ENCODE measurements at regions not wholly inside any gene's neighbourhood (a gene's known extent, or its start where the extent isn't known, plus 50 kb on each side); places are given as distances from the start of the nearest gene placed in this dataset.
A peak's percentile ranks its signal among the peaks of the same experiment; 100 is the strongest.

DNA sequence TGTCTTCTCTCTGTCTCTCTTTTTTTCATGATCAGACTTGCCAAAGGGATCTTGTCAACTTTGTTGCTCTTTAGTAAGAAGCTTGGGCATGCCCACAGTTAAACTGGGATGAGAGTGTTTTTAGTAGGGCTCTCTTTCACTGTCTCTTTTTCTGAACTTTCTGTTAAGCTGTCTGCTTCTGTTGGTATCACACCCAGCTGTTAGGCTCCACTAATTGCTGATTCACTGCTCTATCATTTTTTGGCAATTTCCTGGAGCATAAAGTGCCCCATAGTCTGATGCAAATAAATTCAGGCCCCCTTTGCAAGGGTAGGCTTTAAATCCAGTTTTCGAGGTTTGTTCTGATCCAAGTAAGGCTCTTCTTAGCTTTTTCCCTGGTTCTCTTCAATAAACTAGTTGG is 360.4 kb upstream of the ADAMTS9 start:
- Histone ChIP-seq H3K4me1 (replicated peaks) (no peaks in the 10 kb centered on the region), H3K9me3 (replicated peaks) (no peaks in the 10 kb centered on the region), H3K27ac (no peak overlapping the region), H3K4me3 (no peak overlapping the region), H3K27me3 (replicated peaks) (no peaks in the 10 kb centered on the region), H3K36me3 (no peaks in the 10 kb centered on the region)
- no peak for DNase-seq (ENCODE audit: low read depth in 1 of 2, low spot score in 2 of 2)

DNA sequence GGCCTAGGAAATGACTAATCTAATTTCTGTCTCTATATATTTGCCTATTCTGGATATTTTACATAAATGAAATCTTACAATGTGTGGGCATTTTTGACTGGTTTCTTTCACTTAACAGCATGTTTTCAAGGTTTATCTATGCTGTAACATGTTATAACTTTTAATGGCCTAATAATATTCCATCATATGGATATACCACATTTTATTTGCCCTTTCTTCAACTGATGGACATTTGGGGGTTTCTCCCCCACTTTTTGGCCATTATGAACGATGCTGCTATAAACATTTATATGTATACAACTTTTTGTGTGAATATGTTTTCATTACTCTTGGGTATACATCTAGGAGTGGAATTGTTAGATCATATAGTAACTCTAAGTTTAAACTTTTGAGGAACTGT is 357.3 kb upstream of the ADAMTS9 start:
- Histone ChIP-seq H3K27me3 (replicated peaks) (no peaks in the 10 kb centered on the region), H3K36me3 (no peaks in the 10 kb centered on the region), H3K4me3 (no peak overlapping the region), H3K27ac (no peak overlapping the region), H3K4me1 (replicated peaks) (no peaks in the 10 kb centered on the region), H3K9me3 (replicated peaks) (no peaks in the 10 kb centered on the region)
- DNase-seq (ENCODE audit: low read depth in 1 of 2, low spot score in 2 of 2) = no peak

DNA sequence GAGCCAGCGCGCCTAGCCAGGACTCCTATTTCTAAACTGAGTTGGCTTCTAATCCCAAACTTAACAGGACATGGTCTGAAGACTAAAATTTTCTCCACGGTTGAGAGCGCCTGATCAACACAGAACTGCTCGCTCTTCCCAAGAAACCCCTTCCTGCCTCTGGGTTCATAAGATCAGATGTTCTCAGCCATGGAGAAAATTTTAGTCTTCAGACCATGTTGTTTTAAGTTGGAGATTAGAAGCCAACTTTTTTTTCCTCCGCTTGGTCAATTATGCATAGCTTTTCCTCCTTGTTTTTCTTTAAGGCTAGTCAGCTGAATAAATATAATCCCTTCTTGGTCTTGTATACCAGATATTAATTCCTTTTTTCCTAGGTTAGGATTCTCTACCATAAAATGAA is 356.6 kb upstream of the ADAMTS9 start:
- Histone ChIP-seq H3K27me3 (replicated peaks) (no peaks in the 10 kb centered on the region), H3K36me3 (no peaks in the 10 kb centered on the region), H3K4me3 (no peak overlapping the region), H3K27ac (no peak overlapping the region), H3K4me1 (replicated peaks) (peaks cover 6% of the 10 kb centered on the region), H3K9me3 (replicated peaks) (no peaks in the 10 kb centered on the region)
- DNase-seq (ENCODE audit: low read depth in 1 of 2, low spot score in 2 of 2) = no peak

DNA sequence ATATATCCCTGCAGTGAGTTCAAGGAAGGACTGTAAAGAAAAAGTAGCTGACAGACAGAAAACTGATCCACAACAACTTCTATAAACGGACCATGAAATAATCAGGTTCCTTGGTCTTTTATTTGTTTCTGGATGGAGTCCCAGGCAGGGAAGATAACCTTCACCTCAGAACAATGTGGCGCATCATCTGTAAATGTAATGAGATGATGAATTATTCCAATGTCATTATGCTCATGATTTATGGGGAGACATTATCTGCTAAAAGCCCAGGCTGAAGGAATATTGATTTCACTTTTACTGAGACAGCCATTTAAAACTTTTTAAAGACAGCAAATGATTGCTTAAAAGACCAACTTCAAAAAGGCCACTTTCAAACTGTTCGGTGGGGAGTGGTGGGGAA is 354.9 kb upstream of the ADAMTS9 start:
- Histone ChIP-seq H3K4me1 (replicated peaks) (peaks cover 6% of the 10 kb centered on the region), H3K36me3 (no peaks in the 10 kb centered on the region), H3K9me3 (replicated peaks) (no peaks in the 10 kb centered on the region), H3K27ac (no peak overlapping the region), H3K27me3 (replicated peaks) (no peaks in the 10 kb centered on the region), H3K4me3 (no peak overlapping the region)
- no peak for DNase-seq (ENCODE audit: low read depth in 1 of 2, low spot score in 2 of 2)

DNA sequence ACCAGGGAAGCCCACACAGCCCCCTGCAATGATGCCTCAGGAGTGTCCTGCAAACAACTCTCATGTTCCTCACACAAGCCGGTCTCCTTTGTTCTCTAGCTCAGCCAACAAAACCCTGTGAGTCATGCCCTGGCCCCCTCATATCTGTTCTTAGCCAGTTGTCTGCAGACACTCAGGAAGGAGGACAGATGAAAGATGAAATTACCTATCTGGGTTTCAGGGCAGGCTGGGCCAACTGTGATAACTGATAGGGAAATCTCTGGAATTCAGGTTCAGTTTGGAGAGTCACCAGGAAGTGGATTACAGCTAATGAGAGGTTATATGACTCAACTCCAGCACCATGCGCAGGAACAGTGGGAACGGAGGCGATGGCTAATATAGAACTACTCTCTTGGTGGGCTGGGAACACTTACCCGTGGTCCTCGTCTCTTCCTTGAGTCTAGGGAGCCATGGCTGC is 352.0 kb upstream of the ADAMTS9 start:
- H3K36me3 ChIP-seq = no peaks in the 10 kb centered on the region
- no peaks in the 10 kb centered on the region for H3K9me3 ChIP-seq (replicated peaks)
- H3K27ac ChIP-seq = no peak overlapping the region
- DNase-seq (ENCODE audit: low read depth in 1 of 2, low spot score in 2 of 2) = peak; percentile 7 to 49
- peaks cover 6% of the 10 kb centered on the region for H3K4me1 ChIP-seq (replicated peaks)
- H3K27me3 ChIP-seq (replicated peaks) = no peaks in the 10 kb centered on the region
- no peak overlapping the region for H3K4me3 ChIP-seq

DNA sequence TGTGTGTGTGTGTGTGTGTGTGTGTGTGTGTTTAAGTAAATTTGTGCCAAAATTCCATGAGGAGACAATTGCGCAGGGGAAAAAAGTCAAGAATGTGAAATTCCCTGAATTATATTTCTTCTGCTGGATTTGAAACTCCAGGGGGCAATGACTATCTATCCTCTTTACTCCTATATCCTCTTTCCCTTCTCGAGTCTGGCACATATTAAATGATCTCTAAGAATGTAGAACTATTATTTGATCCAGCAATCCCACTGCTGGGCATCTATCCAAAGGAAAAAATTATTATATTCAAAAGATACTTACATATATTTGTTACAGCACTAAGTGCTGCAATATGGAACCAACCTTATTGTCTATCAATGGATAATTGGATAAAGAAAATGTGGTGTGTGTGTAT is 350.1 kb upstream of the ADAMTS9 start:
- no peak overlapping the region for H3K27ac ChIP-seq
- no peaks in the 10 kb centered on the region for H3K27me3 ChIP-seq (replicated peaks)
- H3K4me1 ChIP-seq (replicated peaks) = peaks cover 6% of the 10 kb centered on the region
- no peak for DNase-seq (ENCODE audit: low read depth in 1 of 2, low spot score in 2 of 2)
- H3K9me3 ChIP-seq (replicated peaks) = no peaks in the 10 kb centered on the region
- H3K36me3 ChIP-seq = no peaks in the 10 kb centered on the region
- H3K4me3 ChIP-seq = no peak overlapping the region

DNA sequence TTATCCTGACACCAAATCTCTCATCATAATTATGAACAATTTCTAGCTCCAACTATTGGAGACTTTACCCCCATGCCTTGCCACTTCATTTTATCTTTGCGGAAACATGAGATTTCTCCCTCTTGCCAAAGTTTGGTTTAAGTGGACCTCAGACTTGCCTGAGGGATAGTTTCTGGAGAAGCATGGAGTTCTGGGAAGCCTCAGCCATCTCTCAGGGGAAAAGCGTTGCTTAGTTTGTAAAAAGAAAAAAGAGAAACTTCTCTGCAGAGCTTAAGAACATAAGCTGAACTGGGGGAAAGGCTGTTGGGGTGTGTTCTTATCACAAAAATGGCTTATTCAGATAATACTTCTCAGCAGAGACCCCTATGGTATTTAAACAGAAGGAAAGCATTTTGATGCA is 347.4 kb upstream of the ADAMTS9 start:
- Histone ChIP-seq H3K27me3 (replicated peaks) (no peaks in the 10 kb centered on the region), H3K9me3 (replicated peaks) (no peaks in the 10 kb centered on the region), H3K27ac (no peak overlapping the region), H3K36me3 (no peaks in the 10 kb centered on the region), H3K4me1 (replicated peaks) (peaks cover 17% of the 10 kb centered on the region), H3K4me3 (no peak overlapping the region)
- no peak for DNase-seq (ENCODE audit: low read depth in 1 of 2, low spot score in 2 of 2)

DNA sequence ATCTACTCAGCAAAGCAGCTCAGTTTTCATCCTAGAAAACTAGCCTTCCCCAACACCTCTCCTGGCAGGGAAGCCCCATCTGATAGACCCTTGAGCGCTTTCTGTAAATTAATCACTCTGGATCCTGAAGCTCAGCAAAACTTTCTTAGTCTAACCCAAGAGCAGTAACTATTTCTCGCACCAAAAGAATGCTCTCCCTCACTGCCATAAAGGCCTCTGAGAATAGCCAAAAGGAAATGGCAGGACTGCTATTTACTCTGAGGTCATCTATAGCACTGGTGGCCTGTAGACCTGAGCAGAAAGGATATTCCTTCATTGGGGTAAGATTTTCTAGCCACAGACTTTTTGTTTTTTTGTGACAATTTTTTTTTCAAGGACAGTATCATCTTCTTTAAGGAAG is 345.8 kb upstream of the ADAMTS9 start:
- H3K36me3 ChIP-seq = no peaks in the 10 kb centered on the region
- no peak for DNase-seq (ENCODE audit: low read depth in 1 of 2, low spot score in 2 of 2)
- peaks cover 11% of the 10 kb centered on the region for H3K4me1 ChIP-seq (replicated peaks)
- H3K27me3 ChIP-seq (replicated peaks) = no peaks in the 10 kb centered on the region
- no peaks in the 10 kb centered on the region for H3K9me3 ChIP-seq (replicated peaks)
- H3K27ac ChIP-seq = no peak overlapping the region
- H3K4me3 ChIP-seq = no peak overlapping the region

DNA sequence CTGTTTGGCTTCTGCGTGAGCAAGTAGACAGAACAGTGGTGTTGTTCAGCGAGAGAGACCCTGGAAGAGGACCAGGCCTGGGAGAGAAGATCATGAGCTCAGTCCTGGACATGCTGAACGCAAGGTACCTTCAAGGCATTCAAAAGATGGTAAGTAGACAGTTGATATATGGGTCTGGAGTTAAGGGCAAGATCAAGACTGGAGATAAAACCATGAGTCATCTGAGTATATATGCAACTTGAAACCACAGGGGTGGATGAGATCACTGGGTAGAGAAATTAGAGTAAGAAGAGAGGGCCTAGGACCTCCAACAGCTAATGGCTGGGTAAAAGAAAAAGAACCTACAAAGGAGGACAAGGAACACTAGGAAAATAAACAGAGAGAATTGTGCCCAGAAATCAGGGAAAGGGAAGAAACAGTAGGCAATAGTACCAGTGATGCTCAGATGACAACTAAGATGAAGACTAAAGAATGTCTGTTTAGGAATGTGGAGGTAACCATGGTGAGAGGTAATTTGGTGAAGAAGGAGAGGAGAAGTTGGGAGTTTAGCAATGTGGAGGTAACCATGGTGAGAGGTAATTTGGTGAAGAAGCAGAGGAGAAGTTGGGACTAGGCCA is 343.2 kb upstream of the ADAMTS9 start:
- Histone ChIP-seq H3K4me3 (no peak overlapping the region), H3K27ac (no peak overlapping the region), H3K4me1 (replicated peaks) (peaks cover 11% of the 10 kb centered on the region), H3K36me3 (no peaks in the 10 kb centered on the region), H3K9me3 (replicated peaks) (no peaks in the 10 kb centered on the region), H3K27me3 (replicated peaks) (no peaks in the 10 kb centered on the region)
- peak in 1 of 2 experiments; percentile 48 for DNase-seq (ENCODE audit: low read depth in 1 of 2, low spot score in 2 of 2)

DNA sequence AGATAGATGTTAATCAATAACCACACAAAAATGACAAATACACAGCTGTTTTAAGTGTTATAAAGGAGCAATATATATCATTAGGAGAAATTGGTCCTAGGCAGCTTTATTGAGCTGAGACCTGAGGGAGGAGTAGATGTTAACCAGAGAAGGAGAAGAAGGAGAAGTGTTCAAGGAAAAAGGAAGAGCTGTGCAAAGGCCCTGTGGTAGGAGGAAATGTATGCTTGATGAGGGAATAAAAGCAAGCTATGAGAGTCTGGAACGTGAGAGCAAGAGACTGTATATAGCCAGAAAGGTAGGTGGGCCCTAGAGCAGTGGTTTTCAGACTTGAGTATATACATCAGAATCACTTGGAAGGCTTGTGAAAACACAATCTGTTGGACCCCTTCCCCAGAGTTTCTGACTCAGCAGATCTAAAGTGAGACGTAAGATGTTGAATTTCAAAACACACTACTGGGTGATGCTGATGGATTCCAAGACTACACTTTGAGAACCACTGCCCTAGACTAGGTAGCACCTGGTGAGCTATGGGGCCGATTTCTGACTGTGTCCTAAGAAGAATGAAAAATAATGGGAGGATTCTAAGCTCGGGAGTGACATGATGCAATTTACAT is 342.3 kb upstream of the ADAMTS9 start:
- no peaks in the 10 kb centered on the region for H3K36me3 ChIP-seq
- no peak overlapping the region for H3K4me3 ChIP-seq
- H3K4me1 ChIP-seq (replicated peaks) = peaks cover 11% of the 10 kb centered on the region
- no peak overlapping the region for H3K27ac ChIP-seq
- no peaks in the 10 kb centered on the region for H3K27me3 ChIP-seq (replicated peaks)
- no peaks in the 10 kb centered on the region for H3K9me3 ChIP-seq (replicated peaks)
- DNase-seq (ENCODE audit: low read depth in 1 of 2, low spot score in 2 of 2) = no peak

DNA sequence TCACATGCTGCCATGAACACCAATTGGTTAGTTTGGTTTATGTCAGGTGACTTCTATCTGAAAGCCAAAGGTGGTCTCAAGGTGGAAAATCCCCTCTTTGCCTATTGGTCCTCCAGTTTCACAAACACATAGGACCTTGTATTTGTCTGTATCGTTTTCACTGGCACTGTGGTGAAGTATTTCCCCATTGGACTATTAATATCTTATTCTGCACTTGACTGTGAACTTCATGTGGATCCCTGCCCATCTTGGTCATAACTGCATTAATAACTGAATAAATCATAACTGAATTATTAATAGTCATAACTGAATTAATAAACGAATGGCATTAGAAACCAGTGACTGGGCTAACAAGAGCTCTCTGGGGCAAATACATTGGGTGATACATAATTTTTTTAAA is 341.3 kb upstream of the ADAMTS9 start:
- H3K36me3 ChIP-seq = no peaks in the 10 kb centered on the region
- H3K4me3 ChIP-seq = no peak overlapping the region
- H3K9me3 ChIP-seq (replicated peaks) = no peaks in the 10 kb centered on the region
- H3K27ac ChIP-seq = no peak overlapping the region
- H3K27me3 ChIP-seq (replicated peaks) = no peaks in the 10 kb centered on the region
- no peak for DNase-seq (ENCODE audit: low read depth in 1 of 2, low spot score in 2 of 2)
- peaks cover 11% of the 10 kb centered on the region for H3K4me1 ChIP-seq (replicated peaks)

DNA sequence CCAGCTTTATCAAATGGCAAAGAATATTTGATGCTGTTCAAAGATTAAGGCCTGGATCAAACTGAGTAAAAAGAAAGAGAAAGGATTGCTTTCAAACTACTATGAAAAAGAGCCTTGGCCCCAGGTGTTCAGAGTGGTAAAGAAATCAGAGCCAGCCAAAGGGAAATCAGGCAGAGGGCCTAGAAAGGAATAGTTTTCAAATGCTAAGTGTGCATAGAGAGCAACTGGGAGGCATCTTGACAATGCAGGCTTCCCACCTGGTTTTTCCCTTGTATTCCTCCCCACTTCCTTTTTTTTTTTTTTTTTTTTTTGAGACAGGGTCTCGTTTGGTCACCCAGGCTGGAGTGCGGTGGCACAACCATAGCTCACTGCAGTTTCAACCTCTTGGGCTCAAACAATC is 340.2 kb upstream of the ADAMTS9 start:
- H3K9me3 ChIP-seq (replicated peaks) = no peaks in the 10 kb centered on the region

DNA sequence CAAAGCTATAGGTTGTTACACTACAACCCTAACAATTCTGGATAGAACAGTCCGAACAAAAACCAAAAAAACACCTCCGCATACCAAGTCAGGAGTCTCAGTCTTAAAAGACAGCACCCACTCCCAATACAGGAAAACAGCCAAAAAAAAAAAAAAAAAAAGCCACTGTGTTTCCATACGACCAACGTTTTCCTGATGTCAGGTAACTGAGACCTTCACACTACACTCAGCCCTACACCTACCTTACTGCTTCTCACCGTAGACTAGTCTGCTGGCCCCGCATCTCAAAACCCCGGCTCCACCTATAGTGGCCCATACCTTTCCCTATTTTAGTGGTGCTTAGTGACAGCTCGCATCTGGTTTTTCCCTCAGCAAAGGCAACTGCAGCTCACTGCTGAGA is 339.5 kb upstream of the ADAMTS9 start:
- Histone ChIP-seq H3K27ac (no peak overlapping the region), H3K4me1 (replicated peaks) (peaks cover 11% of the 10 kb centered on the region)

More for the DNA sequence above, 340.2 kb upstream of the ADAMTS9 start:
- H3K36me3 ChIP-seq = no peaks in the 10 kb centered on the region
- DNase-seq (ENCODE audit: low read depth in 1 of 2, low spot score in 2 of 2) = no peak
- H3K27ac ChIP-seq = no peak overlapping the region
- H3K27me3 ChIP-seq (replicated peaks) = no peaks in the 10 kb centered on the region
- H3K4me3 ChIP-seq = no peak overlapping the region
- H3K4me1 ChIP-seq (replicated peaks) = peaks cover 11% of the 10 kb centered on the region

DNA sequence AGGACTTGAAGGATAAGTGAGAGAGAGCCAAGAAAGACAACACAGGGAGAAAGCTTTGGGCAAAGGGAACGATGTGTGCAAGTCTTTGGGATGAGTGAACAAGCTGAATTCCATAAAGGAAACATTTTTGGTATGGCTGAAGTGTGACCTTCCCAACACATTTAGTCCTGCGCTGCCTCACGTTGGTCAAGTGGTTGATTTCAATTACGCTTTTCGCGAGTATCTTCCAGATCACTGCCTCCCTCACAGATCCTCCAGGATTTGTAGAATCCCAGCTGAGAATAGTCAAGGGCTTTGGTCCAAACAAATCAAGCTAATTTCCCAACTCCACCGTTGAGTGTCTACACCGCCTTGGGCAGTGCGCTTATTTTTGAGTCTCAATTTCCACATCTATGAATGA is 338.4 kb upstream of the ADAMTS9 start:
- DNase-seq (ENCODE audit: low read depth in 1 of 2, low spot score in 2 of 2) = no peak
- Histone ChIP-seq H3K27ac (no peak overlapping the region), H3K27me3 (replicated peaks) (no peaks in the 10 kb centered on the region), H3K4me1 (replicated peaks) (peaks cover 9% of the 10 kb centered on the region), H3K4me3 (no peak overlapping the region), H3K9me3 (replicated peaks) (no peaks in the 10 kb centered on the region), H3K36me3 (no peaks in the 10 kb centered on the region)

More for the DNA sequence above, 339.5 kb upstream of the ADAMTS9 start:
- Histone ChIP-seq H3K9me3 (replicated peaks) (no peaks in the 10 kb centered on the region), H3K36me3 (no peaks in the 10 kb centered on the region), H3K4me3 (no peak overlapping the region), H3K27me3 (replicated peaks) (no peaks in the 10 kb centered on the region)
- DNase-seq (ENCODE audit: low read depth in 1 of 2, low spot score in 2 of 2) = no peak

DNA sequence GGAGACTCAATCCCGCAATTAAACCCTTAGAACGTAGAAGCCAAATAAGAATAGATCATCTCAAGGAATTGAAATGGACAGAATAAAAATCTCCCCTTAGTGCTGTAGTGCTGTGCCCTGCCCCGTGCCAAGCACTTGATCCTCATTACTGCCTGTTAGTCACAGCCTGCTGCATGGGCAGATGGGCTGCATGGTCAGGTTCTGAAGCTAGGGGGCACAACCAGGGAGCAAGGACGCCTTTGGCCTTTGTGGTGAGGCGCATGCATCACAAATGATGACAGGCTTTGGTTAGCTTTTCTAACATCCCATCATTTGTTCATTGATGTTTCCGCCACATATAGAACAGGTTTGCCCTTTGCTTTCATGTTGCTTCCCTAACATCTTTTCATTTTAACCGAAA is 336.3 kb upstream of the ADAMTS9 start:
- no peak for DNase-seq (ENCODE audit: low read depth in 1 of 2, low spot score in 2 of 2)
- no peak overlapping the region for H3K27ac ChIP-seq
- no peaks in the 10 kb centered on the region for H3K27me3 ChIP-seq (replicated peaks)
- H3K4me1 ChIP-seq (replicated peaks) = no peaks in the 10 kb centered on the region
- no peak overlapping the region for H3K4me3 ChIP-seq
- no peaks in the 10 kb centered on the region for H3K36me3 ChIP-seq
- no peaks in the 10 kb centered on the region for H3K9me3 ChIP-seq (replicated peaks)

All from SJSA1 (cell line).